Endodermal cell (in vitro differentiated cells): ENCODE measurements at regions not wholly inside any gene's neighbourhood (a gene's known extent, or its start where the extent isn't known, plus 50 kb on each side); places are given as distances from the start of the nearest gene placed in this dataset.

Experiments
- DNase-seq: peaks from one replicate; pipeline ENCODE4 v3.0.0-alpha.2; 2017
- H3K27ac ChIP-seq: 2 replicates; pipeline ENCODE4 v1.5.1; 2013; ENCODE audit warnings: mild to moderate bottlenecking, low read depth, low read length, moderate library complexity
- H3K27me3 ChIP-seq: 2 replicates; pipeline ENCODE4 v1.6.1; 2013; ENCODE audit warnings: mild to moderate bottlenecking, low read length, moderate library complexity; ENCODE audit not compliant: insufficient read depth, control insufficient read depth, poor library complexity, severe bottlenecking
- H3K36me3 ChIP-seq: 2 replicates; pipeline ENCODE4 v1.7.0; 2013; ENCODE audit warnings: mild to moderate bottlenecking, low read length, moderate library complexity; ENCODE audit not compliant: control insufficient read depth, insufficient read depth
- H3K4me1 ChIP-seq: one replicate; pipeline ENCODE4 v1.7.0; 2013; ENCODE audit warnings: low read length; ENCODE audit not compliant: control insufficient read depth, insufficient read depth
- H3K4me3 ChIP-seq: 2 replicates; pipeline ENCODE4 v1.5.1; 2013; ENCODE audit warnings: mild to moderate bottlenecking, low read length, moderate library complexity
- H3K9ac ChIP-seq: 2 replicates; pipeline ENCODE4 v1.6.1; 2013; ENCODE audit warnings: mild to moderate bottlenecking, low read length, moderate library complexity; ENCODE audit not compliant: poor library complexity, severe bottlenecking; ENCODE audit errors: extremely low read depth
- H3K9me3 ChIP-seq: 2 replicates; pipeline ENCODE4 v1.6.1; 2013; ENCODE audit warnings: mild to moderate bottlenecking, low read length, moderate library complexity; ENCODE audit not compliant: control insufficient read depth
- H3K27ac Mint-ChIP-seq: 2 replicates; pipeline ENCODE4 v1.8.0; 2020; ENCODE audit warnings: mixed read lengths
- H3K27me3 Mint-ChIP-seq: 2 replicates; pipeline ENCODE4 v1.8.0; 2021; ENCODE audit warnings: mild to moderate bottlenecking, mixed read lengths; ENCODE audit not compliant: insufficient read depth
- H3K36me3 Mint-ChIP-seq: 2 replicates; pipeline ENCODE4 v1.8.0; 2020; ENCODE audit warnings: low read depth, mixed read lengths
- H3K4me1 Mint-ChIP-seq: 2 replicates; pipeline ENCODE4 v1.8.0; 2020; ENCODE audit warnings: mixed read lengths
- H3K4me3 Mint-ChIP-seq: 2 replicates; pipeline ENCODE4 v1.8.0; 2020; ENCODE audit warnings: mild to moderate bottlenecking, moderate library complexity, mixed read lengths
- H3K9me3 Mint-ChIP-seq: 2 replicates; pipeline ENCODE4 v1.8.0; 2020; ENCODE audit warnings: mild to moderate bottlenecking, mixed read lengths
- CTCF ChIP-seq: fragments of 200-600 bp; sonication (generic); conservative IDR thresholded peaks from 2 replicates; pipeline ENCODE4 v1.5.0; 2021; ENCODE audit warnings: antibody characterized with exemption, mild to moderate bottlenecking
- WGBS, 2 experiments: methylation state at CpG; one replicate each; pipeline versions ENCODE4 v1.1.5 to v1.1.7; 2013; ENCODE audit warnings: missing lambda C conversion rate in 2 of 2, mixed read lengths in 1 of 2; ENCODE audit not compliant: insufficient coverage in 1 of 2, insufficient read length in 1 of 2; 5-methylcytosine and 5-hydroxymethylcytosine counted together

- Histone ChIP-seq H3K27me3 (no peaks in the 10 kb centered on the region), H3K36me3 (no peaks in the 10 kb centered on the region), H3K4me3 (no peak overlapping the region), H3K9ac (no peak overlapping the region), H3K9me3 (no peaks in the 10 kb centered on the region), H3K27ac (no peak overlapping the region), H3K4me1 (peaks cover 4% of the 10 kb centered on the region)
- Mint-ChIP-seq H3K9me3 (no peaks in the 10 kb centered on the region), H3K36me3 (no peaks in the 10 kb centered on the region), H3K27ac (no peak overlapping the region), H3K4me1 (peaks cover 11% of the 10 kb centered on the region), H3K4me3 (no peak overlapping the region), H3K27me3 (peaks cover 15% of the 10 kb centered on the region)
- TF ChIP-seq CTCF, result no peak
- WGBS, 2 experiments, result 92 to 97% methylated on average over 3 to 6 of the region's 6 CpGs
- no peak for DNase-seq
Observed at GRCh38 chr4:26217481-26217880, 103.3 kb upstream of the RBPJ start.

GRCh38 chr4:26217961-26218676 is 102.7 kb upstream of the RBPJ start:
- no peaks in the 10 kb centered on the region for H3K36me3 ChIP-seq
- DNase-seq, result peak; percentile 60
- TF ChIP-seq CTCF, result no peak
- H3K27me3 ChIP-seq, result no peaks in the 10 kb centered on the region
- no peak overlapping the region for H3K27ac ChIP-seq
- H3K4me1 ChIP-seq, result peaks cover 4% of the 10 kb centered on the region
- no peak overlapping the region for H3K4me3 ChIP-seq
- Mint-ChIP-seq H3K4me1 (peaks cover 11% of the 10 kb centered on the region), H3K9me3 (no peaks in the 10 kb centered on the region), H3K4me3 (no peak overlapping the region), H3K27ac (no peak overlapping the region), H3K27me3 (peaks cover 15% of the 10 kb centered on the region), H3K36me3 (no peaks in the 10 kb centered on the region)
- H3K9ac ChIP-seq, result no peak overlapping the region
- no peaks in the 10 kb centered on the region for H3K9me3 ChIP-seq
- 80 to 91% methylated on average over 8 to 16 of the region's 16 CpGs for WGBS, 2 experiments

- Mint-ChIP-seq H3K4me3 (no peak overlapping the region), H3K27me3 (peaks cover 8% of the 10 kb centered on the region), H3K36me3 (no peaks in the 10 kb centered on the region), H3K9me3 (no peaks in the 10 kb centered on the region), H3K4me1 (peaks cover 11% of the 10 kb centered on the region), H3K27ac (no peak overlapping the region)
- Histone ChIP-seq H3K9ac (no peak overlapping the region), H3K9me3 (no peaks in the 10 kb centered on the region), H3K36me3 (no peaks in the 10 kb centered on the region), H3K27me3 (no peaks in the 10 kb centered on the region), H3K4me1 (peaks cover 4% of the 10 kb centered on the region), H3K4me3 (no peak overlapping the region), H3K27ac (no peak overlapping the region)
- no peak for DNase-seq
- 86 to 88% methylated on average over 5 to 12 of the region's 12 CpGs for WGBS, 2 experiments
- TF ChIP-seq CTCF, result no peak
Observed at GRCh38 chr4:26218677-26219605, 101.9 kb upstream of the RBPJ start.
